ENCODE measurements at regions not wholly inside any gene's neighbourhood (a gene's known extent, or its start where the extent isn't known, plus 50 kb on each side); places are given as distances from the start of the nearest gene placed in this dataset.

GRCh38 chr5:120096413-120096812, 367.7 kb upstream of the PRR16 start:
- H3K27ac ChIP-seq: no peak overlapping the region
- H3K9ac ChIP-seq: no peak overlapping the region
- no peaks in the 10 kb centered on the region for H3K27me3 ChIP-seq (ENCODE audit: control insufficient read depth, insufficient read depth, low read length)
- H3K4me1 ChIP-seq: no peaks in the 10 kb centered on the region
- H3K9me3 ChIP-seq (ENCODE audit: control insufficient read depth, low read length): no peaks in the 10 kb centered on the region
- H3K4me2 ChIP-seq (ENCODE audit: low read length): no peak overlapping the region
- H3K79me2 ChIP-seq: no peaks in the 10 kb centered on the region
- TF ChIP-seq CTCF (IDR thresholded peaks at IDR 0.05): no peak
- no peaks in the 10 kb centered on the region for H3K36me3 ChIP-seq (ENCODE audit: control insufficient read depth, insufficient read depth, low read length)
- H3K4me3 ChIP-seq (ENCODE audit: low read depth, low read length): no peak overlapping the region
- H2AFZ ChIP-seq: no peak overlapping the region

- Histone ChIP-seq H3K9me3 (ENCODE audit: control insufficient read depth, low read length) (no peaks in the 10 kb centered on the region), H3K79me2 (no peaks in the 10 kb centered on the region), H3K4me3 (ENCODE audit: low read depth, low read length) (no peak overlapping the region), H3K4me1 (no peaks in the 10 kb centered on the region), H3K27me3 (ENCODE audit: control insufficient read depth, insufficient read depth, low read length) (no peaks in the 10 kb centered on the region), H3K4me2 (ENCODE audit: low read length) (no peak overlapping the region), H3K9ac (no peak overlapping the region), H3K27ac (no peak overlapping the region), H3K36me3 (ENCODE audit: control insufficient read depth, insufficient read depth, low read length) (no peaks in the 10 kb centered on the region), H2AFZ (no peak overlapping the region)
- TF ChIP-seq CTCF (IDR thresholded peaks at IDR 0.05): no peak
Measured at GRCh38 chr5:120098426-120098825, 365.7 kb upstream of the PRR16 start.

GRCh38 chr5:120098902-120099535, 365.1 kb upstream of the PRR16 start:
- no peak overlapping the region for H3K4me3 ChIP-seq (ENCODE audit: low read depth, low read length)
- TF ChIP-seq CTCF (IDR thresholded peaks at IDR 0.05): no peak
- no peaks in the 10 kb centered on the region for H3K27me3 ChIP-seq (ENCODE audit: control insufficient read depth, insufficient read depth, low read length)
- H3K9ac ChIP-seq: no peak overlapping the region
- H3K9me3 ChIP-seq (ENCODE audit: control insufficient read depth, low read length): no peaks in the 10 kb centered on the region
- H3K79me2 ChIP-seq: no peaks in the 10 kb centered on the region
- H3K4me1 ChIP-seq: no peaks in the 10 kb centered on the region
- no peak overlapping the region for H3K4me2 ChIP-seq (ENCODE audit: low read length)
- no peak overlapping the region for H3K27ac ChIP-seq
- H2AFZ ChIP-seq: peak overlapping the region; percentile 13
- H3K36me3 ChIP-seq (ENCODE audit: control insufficient read depth, insufficient read depth, low read length): no peaks in the 10 kb centered on the region

- no peak for TF ChIP-seq CTCF (IDR thresholded peaks at IDR 0.05)
- H2AFZ ChIP-seq: no peak overlapping the region
- no peak overlapping the region for H3K9ac ChIP-seq
- H3K9me3 ChIP-seq (ENCODE audit: control insufficient read depth, low read length): no peaks in the 10 kb centered on the region
- no peak overlapping the region for H3K4me3 ChIP-seq (ENCODE audit: low read depth, low read length)
- H3K4me1 ChIP-seq: no peaks in the 10 kb centered on the region
- no peaks in the 10 kb centered on the region for H3K36me3 ChIP-seq (ENCODE audit: control insufficient read depth, insufficient read depth, low read length)
- no peak overlapping the region for H3K4me2 ChIP-seq (ENCODE audit: low read length)
- H3K79me2 ChIP-seq: no peaks in the 10 kb centered on the region
- no peaks in the 10 kb centered on the region for H3K27me3 ChIP-seq (ENCODE audit: control insufficient read depth, insufficient read depth, low read length)
- H3K27ac ChIP-seq: no peak overlapping the region
Measured at GRCh38 chr5:120101771-120102170, 362.3 kb upstream of the PRR16 start.

GRCh38 chr5:120103495-120103894, 360.6 kb upstream of the PRR16 start:
- Histone ChIP-seq H2AFZ (no peak overlapping the region), H3K4me3 (ENCODE audit: low read depth, low read length) (no peak overlapping the region), H3K36me3 (ENCODE audit: control insufficient read depth, insufficient read depth, low read length) (no peaks in the 10 kb centered on the region), H3K9me3 (ENCODE audit: control insufficient read depth, low read length) (no peaks in the 10 kb centered on the region), H3K4me1 (no peaks in the 10 kb centered on the region), H3K4me2 (ENCODE audit: low read length) (no peak overlapping the region), H3K27me3 (ENCODE audit: control insufficient read depth, insufficient read depth, low read length) (no peaks in the 10 kb centered on the region), H3K27ac (no peak overlapping the region), H3K79me2 (no peaks in the 10 kb centered on the region), H3K9ac (no peak overlapping the region)
- no peak for TF ChIP-seq CTCF (IDR thresholded peaks at IDR 0.05)
